GM19438 (cell line): ENCODE measurements at regions not wholly inside any gene's neighbourhood (a gene's known extent, or its start where the extent isn't known, plus 50 kb on each side); places are given as distances from the start of the nearest gene placed in this dataset.
"Not testable (repeated sequence)": the region's sequence is repeated elsewhere in the genome, so short reads cannot be mapped to it uniquely, and the experiment has no call there.

Experiments
- ATAC-seq: cut with Tn5 transposase; IDR thresholded peaks from one replicate; pipeline ENCODE4 v1.9.1; 2021; ENCODE audit warnings: low read depth; ENCODE audit not compliant: unreplicated experiment

- no peak for ATAC-seq
Observed at GRCh38 chr3:72661115-72661457, 187.2 kb downstream of the SHQ1 start.

- ATAC-seq: no peak
Observed at GRCh38 chr3:72660270-72661114, 187.8 kb downstream of the SHQ1 start.

- ATAC-seq: no peak
Observed at GRCh38 chr3:72659596-72659995, 188.6 kb downstream of the SHQ1 start.

GRCh38 chr3:72659188-72659587 is 189.1 kb downstream of the SHQ1 start:
- ATAC-seq: no peak

- ATAC-seq: no peak
Observed at GRCh38 chr3:72658466-72659100, 189.7 kb downstream of the SHQ1 start.

- no peak for ATAC-seq
Observed at GRCh38 chr3:72657666-72658065, 190.6 kb downstream of the SHQ1 start.

GRCh38 chr3:72655723-72656122 is 192.5 kb downstream of the SHQ1 start:
- ATAC-seq: no peak

- no peak for ATAC-seq
Observed at GRCh38 chr3:72655131-72655551, 193.1 kb downstream of the SHQ1 start.

GRCh38 chr3:72652395-72652794 is 195.8 kb downstream of the SHQ1 start:
- ATAC-seq: no peak

- no peak for ATAC-seq
Observed at GRCh38 chr3:72651498-72651897, 196.7 kb downstream of the SHQ1 start.

GRCh38 chr3:72646263-72646662 is 202.0 kb downstream of the SHQ1 start:
- ATAC-seq: no peak

GRCh38 chr3:72643635-72644034 is 204.6 kb downstream of the SHQ1 start:
- ATAC-seq: not testable (repeated sequence)

- no peak for ATAC-seq
Observed at GRCh38 chr3:72641684-72642083, 206.6 kb downstream of the SHQ1 start.

GRCh38 chr3:72641072-72641471 is 207.2 kb downstream of the SHQ1 start:
- no peak for ATAC-seq

- ATAC-seq: no peak
Observed at GRCh38 chr3:72636969-72637597, 211.2 kb downstream of the SHQ1 start.

GRCh38 chr3:72635551-72635950 is 212.7 kb downstream of the SHQ1 start:
- ATAC-seq: no peak

- ATAC-seq: no peak
Observed at GRCh38 chr3:72634128-72634527, 214.1 kb downstream of the SHQ1 start.

GRCh38 chr3:72633534-72633933 is 214.7 kb downstream of the SHQ1 start:
- ATAC-seq: no peak

GRCh38 chr3:72633121-72633520 is 215.1 kb downstream of the SHQ1 start:
- ATAC-seq: no peak

GRCh38 chr3:72632129-72632528 is 216.1 kb downstream of the SHQ1 start:
- ATAC-seq: no peak

GRCh38 chr3:72630969-72631344 is 217.3 kb downstream of the SHQ1 start:
- ATAC-seq: no peak
